Uterus (tissue), 2 donors: ENCODE measurements at regions not wholly inside any gene's neighbourhood (a gene's known extent, or its start where the extent isn't known, plus 50 kb on each side); places are given as distances from the start of the nearest gene placed in this dataset.

ENCODE experiments used
- CTCF ChIP-seq, 4 experiments: fragments of 200-600 bp in 2 of 4; fragments of 450-650 bp in 2 of 4; sonication (generic) in 2 of 4; IDR thresholded peaks; one replicate each; pipeline ENCODE4 v1.5.1; 2016 to 2019; ENCODE audit warnings: antibody characterized with exemption in 4 of 4, mild to moderate bottlenecking in 2 of 4, moderate library complexity in 1 of 4
- POLR2A ChIP-seq, 2 donors: fragments of 450-650 bp; IDR thresholded peaks; one replicate each; pipeline ENCODE4 v1.6.1; 2016; ENCODE audit warnings: antibody characterized with exemption in 2 of 2, mild to moderate bottlenecking in 1 of 2, moderate library complexity in 1 of 2

- TF ChIP-seq POLR2A (IDR thresholded peaks at IDR 0.05) (no peak), CTCF (IDR thresholded peaks at IDR 0.05) (no peak)
These were observed 107.4 kb upstream of the FRMD1 start for GRCh38 chr6:168186438-168186837.
